DND-41 (cell line): ENCODE measurements at regions not wholly inside any gene's neighbourhood (a gene's known extent, or its start where the extent isn't known, plus 50 kb on each side); places are given as distances from the start of the nearest gene placed in this dataset.

Experiments
- EZH2 ChIP-seq: IDR thresholded peaks from 3 replicates; pipeline ENCODE4 v1.6.1; 2012; ENCODE audit warnings: borderline replicate concordance, low read depth, mild to moderate bottlenecking, moderate library complexity, low read length, inconsistent platforms; ENCODE audit not compliant: severe bottlenecking
- TF ChIP-seq, protein P1 (sequence below): IDR thresholded peaks from 2 replicates; pipeline ENCODE4 v1.5.1; 2012; ENCODE audit warnings: borderline replicate concordance, low read length, moderate library complexity, mild to moderate bottlenecking; ENCODE audit not compliant: poor library complexity, severe bottlenecking; ENCODE audit errors: extremely low read depth

DNA sequence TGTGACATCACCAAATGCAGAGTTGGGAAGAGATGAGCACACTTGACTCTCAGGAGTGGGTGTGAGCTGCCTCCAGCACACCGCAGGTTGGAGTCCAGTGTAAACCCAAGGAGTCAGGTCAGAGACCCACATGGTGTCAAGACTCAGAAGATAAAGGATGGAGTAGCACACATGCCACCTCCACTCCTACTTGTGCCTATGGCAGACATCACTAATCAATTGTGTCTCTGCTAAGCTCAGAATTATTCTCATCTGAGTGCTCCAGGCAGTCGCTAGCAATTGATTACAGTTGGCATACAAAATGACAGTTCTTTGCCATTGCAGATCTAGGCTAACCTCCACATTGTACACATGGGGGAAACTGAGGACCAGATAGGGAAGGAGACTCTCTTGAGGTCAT is 187.1 kb downstream of the RPS24 start:
- TF ChIP-seq, protein P1, sequence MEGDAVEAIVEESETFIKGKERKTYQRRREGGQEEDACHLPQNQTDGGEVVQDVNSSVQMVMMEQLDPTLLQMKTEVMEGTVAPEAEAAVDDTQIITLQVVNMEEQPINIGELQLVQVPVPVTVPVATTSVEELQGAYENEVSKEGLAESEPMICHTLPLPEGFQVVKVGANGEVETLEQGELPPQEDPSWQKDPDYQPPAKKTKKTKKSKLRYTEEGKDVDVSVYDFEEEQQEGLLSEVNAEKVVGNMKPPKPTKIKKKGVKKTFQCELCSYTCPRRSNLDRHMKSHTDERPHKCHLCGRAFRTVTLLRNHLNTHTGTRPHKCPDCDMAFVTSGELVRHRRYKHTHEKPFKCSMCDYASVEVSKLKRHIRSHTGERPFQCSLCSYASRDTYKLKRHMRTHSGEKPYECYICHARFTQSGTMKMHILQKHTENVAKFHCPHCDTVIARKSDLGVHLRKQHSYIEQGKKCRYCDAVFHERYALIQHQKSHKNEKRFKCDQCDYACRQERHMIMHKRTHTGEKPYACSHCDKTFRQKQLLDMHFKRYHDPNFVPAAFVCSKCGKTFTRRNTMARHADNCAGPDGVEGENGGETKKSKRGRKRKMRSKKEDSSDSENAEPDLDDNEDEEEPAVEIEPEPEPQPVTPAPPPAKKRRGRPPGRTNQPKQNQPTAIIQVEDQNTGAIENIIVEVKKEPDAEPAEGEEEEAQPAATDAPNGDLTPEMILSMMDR, result no peak
- no peak for TF ChIP-seq EZH2
